ENCODE measurements at regions not wholly inside any gene's neighbourhood (a gene's known extent, or its start where the extent isn't known, plus 50 kb on each side); places are given as distances from the start of the nearest gene placed in this dataset.

- DNase-seq (ENCODE audit: low read depth): no peak
- in situ Hi-C loops (cut with HindIII; ENCODE audit: low pct_unique_long_range_greater_than_20kb, low sequenced_read_pairs): no loop called here
Measured at GRCh38 chr18:60543646-60544045, 171.1 kb upstream of the MC4R start.

- peak; percentile 14 for DNase-seq (ENCODE audit: low read depth)
- in situ Hi-C loops (cut with HindIII; ENCODE audit: low pct_unique_long_range_greater_than_20kb, low sequenced_read_pairs): no loop called here
Measured at GRCh38 chr18:60549338-60549960, 176.9 kb upstream of the MC4R start.

DNA sequence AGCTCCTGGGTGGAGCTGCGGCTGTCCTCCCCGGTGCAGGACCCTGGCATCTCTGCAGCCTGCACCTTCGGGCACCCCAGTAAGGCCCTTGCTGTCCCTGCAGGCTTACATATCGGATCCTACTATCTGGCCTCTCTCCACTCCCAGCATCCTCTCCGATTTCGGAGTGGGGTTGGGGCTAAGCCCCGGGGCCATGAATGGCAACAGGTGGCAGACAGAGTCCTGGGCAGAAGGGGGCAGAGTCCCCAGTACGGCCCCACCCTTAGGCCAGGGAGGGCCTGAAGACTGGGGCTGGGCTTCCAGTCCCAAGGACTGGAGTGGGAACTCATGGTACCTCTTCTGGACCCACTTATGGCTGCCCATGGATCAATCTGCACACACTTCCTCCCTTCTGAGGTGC, 180.4 kb upstream of the MC4R start:
- DNase-seq (ENCODE audit: low read depth): no peak
- in situ Hi-C loops (cut with HindIII; ENCODE audit: low pct_unique_long_range_greater_than_20kb, low sequenced_read_pairs): no loop called here

DNA sequence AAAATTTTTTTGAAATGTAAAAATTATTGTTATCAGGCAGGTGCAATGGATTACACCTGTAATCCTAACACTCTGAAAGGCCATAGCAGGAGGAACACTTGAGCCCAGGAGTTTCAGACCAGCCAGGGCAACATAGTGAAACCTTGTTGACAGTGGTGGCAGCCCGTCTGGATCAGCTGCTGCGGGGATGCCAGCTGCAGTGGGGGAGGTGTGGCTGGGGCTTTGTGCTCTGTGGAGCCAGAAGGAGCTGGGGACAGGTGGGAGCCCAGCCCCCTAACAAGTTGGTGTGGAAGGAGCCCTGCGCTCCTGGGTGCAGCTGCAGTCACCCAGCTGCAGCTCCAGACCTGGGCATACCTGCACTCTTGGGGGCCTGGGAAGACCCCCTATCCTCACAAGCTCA, 182.4 kb upstream of the MC4R start:
- in situ Hi-C loops (cut with HindIII; ENCODE audit: low pct_unique_long_range_greater_than_20kb, low sequenced_read_pairs): no loop called here
- no peak for DNase-seq (ENCODE audit: low read depth)

DNA sequence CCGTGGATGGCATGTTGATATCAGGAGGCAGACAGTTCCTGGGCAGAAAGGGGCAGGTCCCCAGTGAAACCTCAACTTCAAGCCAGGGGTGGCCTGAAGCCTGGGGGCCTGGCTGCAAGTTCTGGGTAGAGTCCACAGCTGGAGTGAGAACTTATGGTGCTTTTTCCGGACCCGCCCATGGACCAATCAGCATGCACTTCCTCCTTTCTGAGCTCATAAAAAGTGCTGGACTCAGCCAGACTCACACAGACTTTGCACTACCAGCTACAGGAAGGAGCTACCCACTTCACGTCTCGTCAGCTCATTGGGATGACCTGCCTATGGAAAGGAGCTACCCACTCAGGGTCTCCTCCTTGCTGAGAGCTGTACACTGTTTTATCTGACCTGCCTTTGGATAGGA, 183.1 kb upstream of the MC4R start:
- no peak for DNase-seq (ENCODE audit: low read depth)
- in situ Hi-C loops (cut with HindIII; ENCODE audit: low pct_unique_long_range_greater_than_20kb, low sequenced_read_pairs): no loop called here

DNA sequence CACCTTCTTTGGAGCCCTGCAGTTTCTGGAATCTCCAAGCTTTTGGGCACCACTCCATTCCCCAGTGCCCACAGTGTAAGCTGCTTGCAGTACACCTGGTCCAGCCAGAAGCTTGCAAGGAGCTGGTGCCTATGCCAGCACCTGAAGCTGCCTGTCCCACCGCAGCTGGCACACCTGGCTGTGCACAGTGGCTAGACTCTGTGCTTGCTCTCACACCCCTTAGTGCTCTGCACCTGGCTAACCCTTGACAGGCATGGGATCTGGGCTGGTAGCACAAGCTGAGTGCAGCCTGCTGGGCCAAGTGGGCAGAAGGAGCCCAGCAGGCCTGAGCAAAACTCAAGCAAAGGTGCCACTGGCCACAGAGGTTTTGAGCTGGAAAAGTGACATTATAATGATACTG, 183.8 kb upstream of the MC4R start:
- no peak for DNase-seq (ENCODE audit: low read depth)
- in situ Hi-C loops (cut with HindIII; ENCODE audit: low pct_unique_long_range_greater_than_20kb, low sequenced_read_pairs): no loop called here

GRCh38 chr18:60560071-60560470, 187.5 kb upstream of the MC4R start:
- no peak for DNase-seq (ENCODE audit: low read depth)
- in situ Hi-C loops (cut with HindIII; ENCODE audit: low pct_unique_long_range_greater_than_20kb, low sequenced_read_pairs): no loop called here

DNA sequence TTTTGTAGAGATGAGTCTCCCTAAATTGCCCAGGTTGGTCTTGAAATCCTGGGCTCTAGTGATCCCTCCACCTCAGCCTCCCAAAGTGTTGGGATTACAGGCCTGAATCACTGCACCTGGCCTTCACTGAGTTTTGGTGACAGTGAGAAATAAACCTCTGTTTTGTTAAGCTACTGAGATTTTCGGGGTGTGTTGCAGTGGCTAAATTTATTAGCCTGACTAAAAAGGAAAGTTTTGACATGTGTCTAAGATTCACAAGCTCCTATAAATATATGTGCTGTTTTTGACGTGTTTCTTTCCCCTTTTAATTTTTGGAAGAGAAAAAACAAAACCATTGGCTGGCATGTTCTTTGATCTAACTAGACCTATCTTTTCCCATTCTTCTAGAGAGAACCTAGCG, 190.5 kb upstream of the MC4R start:
- no peak for DNase-seq (ENCODE audit: low read depth)
- in situ Hi-C loops (cut with HindIII; ENCODE audit: low pct_unique_long_range_greater_than_20kb, low sequenced_read_pairs): no loop called here

GRCh38 chr18:60568220-60568619, 195.6 kb upstream of the MC4R start:
- in situ Hi-C loops (cut with HindIII; ENCODE audit: low pct_unique_long_range_greater_than_20kb, low sequenced_read_pairs): no loop called here
- no peak for DNase-seq (ENCODE audit: low read depth)

GRCh38 chr18:60570172-60570571, 197.6 kb upstream of the MC4R start:
- no peak for DNase-seq (ENCODE audit: low read depth)
- in situ Hi-C loops (cut with HindIII; ENCODE audit: low pct_unique_long_range_greater_than_20kb, low sequenced_read_pairs): no loop called here

DNA sequence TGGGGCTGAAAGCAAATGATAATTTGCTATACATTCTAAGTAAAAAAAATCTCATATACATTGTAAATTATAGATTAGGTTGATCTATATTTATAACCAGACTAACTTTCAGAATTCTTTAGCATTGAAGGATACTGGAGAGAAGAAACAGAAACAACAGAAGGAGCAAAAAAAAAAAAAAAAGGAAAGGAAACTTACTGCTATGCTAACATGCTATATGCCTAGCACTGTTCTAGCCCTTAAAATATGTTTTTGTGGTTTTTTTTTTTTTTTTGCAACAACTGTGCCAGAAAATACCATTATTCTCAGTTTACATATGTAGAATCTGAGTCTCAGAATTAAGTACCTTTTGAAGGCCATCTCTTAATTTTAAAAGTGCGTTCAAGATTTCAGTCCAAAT, 204.9 kb upstream of the MC4R start:
- in situ Hi-C loops (cut with HindIII; ENCODE audit: low pct_unique_long_range_greater_than_20kb, low sequenced_read_pairs): no loop called here
- no peak for DNase-seq (ENCODE audit: low read depth)

GRCh38 chr18:60585670-60586069, 213.1 kb upstream of the MC4R start:
- in situ Hi-C loops (cut with HindIII; ENCODE audit: low pct_unique_long_range_greater_than_20kb, low sequenced_read_pairs): no loop called here
- DNase-seq (ENCODE audit: low read depth): no peak

GRCh38 chr18:60593249-60593648, 220.7 kb upstream of the MC4R start:
- DNase-seq (ENCODE audit: low read depth): no peak

DNA sequence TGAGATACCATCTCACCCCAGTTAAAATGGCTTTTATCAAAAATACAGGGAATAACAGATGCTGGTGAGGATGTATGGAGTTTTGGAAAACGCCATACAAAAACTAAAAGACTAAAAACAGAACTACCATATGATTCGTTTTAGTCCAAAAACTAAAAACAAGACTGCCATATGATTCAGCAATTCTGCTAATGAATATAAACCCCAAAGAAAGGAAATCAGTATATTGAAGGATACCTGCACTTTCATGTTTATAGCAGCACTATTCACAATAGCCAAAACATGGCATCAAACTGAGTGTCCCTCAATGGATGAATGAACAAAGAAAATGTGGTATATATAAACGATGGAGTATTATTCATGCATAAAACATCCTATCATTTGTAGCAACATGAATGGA, 224.4 kb upstream of the MC4R start:
- DNase-seq (ENCODE audit: low read depth): no peak
- in situ Hi-C loops (cut with HindIII; ENCODE audit: low pct_unique_long_range_greater_than_20kb, low sequenced_read_pairs): no loop called here

More at GRCh38 chr18:60593249-60593648, 220.7 kb upstream of the MC4R start:
- in situ Hi-C loops (cut with HindIII; ENCODE audit: low pct_unique_long_range_greater_than_20kb, low sequenced_read_pairs): no loop called here

DNA sequence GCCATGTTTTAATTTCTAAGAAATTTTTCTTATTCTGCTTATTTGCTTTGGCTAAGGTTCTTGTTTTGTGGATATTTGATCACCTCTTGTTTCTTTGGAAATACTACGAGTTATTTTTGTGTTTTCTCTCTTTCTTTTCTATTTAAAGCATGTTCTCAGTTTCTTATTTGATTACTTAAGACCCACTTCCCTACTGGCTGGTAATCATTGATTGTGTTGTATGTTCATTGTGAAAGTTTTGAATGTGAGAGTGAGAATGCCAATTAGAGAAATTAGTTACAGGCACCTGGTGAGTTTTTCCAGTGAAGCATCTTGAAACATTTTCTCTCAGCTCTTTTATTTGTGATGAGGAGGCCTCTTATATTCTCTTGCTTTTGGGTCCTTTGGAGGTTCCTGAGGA, 226.7 kb upstream of the MC4R start:
- in situ Hi-C loops (cut with HindIII; ENCODE audit: low pct_unique_long_range_greater_than_20kb, low sequenced_read_pairs): no loop called here
- DNase-seq (ENCODE audit: low read depth): no peak

DNA sequence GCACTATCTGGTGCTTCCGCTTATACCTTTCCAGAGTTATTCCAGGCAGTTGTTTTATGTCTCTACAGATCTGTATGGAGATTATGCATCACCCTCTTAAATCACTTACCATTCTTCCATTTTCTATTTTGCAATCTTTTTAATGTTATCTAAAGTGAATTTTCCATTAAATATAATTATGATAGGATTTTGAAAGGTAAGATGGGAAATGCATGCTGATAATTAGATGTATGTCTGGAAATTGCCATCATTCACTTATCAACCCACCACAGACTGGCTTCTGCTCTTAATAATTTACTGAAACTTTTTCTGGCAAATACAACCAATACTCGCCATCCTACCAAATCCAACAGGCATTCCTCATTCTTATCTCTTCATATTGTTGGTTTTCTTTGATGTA, 227.4 kb upstream of the MC4R start:
- in situ Hi-C loops (cut with HindIII; ENCODE audit: low pct_unique_long_range_greater_than_20kb, low sequenced_read_pairs): no loop called here
- no peak for DNase-seq (ENCODE audit: low read depth)

DNA sequence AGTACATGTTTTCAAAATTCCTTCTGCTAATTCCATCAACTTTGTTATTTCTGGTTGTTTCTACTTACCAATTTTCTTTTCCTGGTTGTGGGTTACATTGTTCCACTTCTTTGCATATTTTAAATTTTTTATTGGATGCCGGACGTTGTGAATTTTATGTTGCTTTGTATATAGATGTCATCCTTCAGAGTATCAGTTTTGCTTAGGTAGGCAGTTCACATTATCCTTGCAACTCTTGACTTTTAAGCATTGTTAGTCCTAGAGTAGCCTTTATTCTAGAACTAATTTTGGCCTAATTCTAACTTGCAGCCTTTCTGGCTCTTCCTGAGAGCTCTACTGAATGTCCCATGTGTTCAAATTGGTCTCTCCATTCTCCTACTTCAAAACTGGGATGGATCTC, 228.7 kb upstream of the MC4R start:
- no peak for DNase-seq (ENCODE audit: low read depth)

GRCh38 chr18:60623331-60623730, 250.8 kb upstream of the MC4R start:
- in situ Hi-C loops (cut with HindIII; ENCODE audit: low pct_unique_long_range_greater_than_20kb, low sequenced_read_pairs): no loop called here
- DNase-seq (ENCODE audit: low read depth): no peak

More for the DNA sequence above, 228.7 kb upstream of the MC4R start:
- in situ Hi-C loops (cut with HindIII; ENCODE audit: low pct_unique_long_range_greater_than_20kb, low sequenced_read_pairs): no loop called here

DNA sequence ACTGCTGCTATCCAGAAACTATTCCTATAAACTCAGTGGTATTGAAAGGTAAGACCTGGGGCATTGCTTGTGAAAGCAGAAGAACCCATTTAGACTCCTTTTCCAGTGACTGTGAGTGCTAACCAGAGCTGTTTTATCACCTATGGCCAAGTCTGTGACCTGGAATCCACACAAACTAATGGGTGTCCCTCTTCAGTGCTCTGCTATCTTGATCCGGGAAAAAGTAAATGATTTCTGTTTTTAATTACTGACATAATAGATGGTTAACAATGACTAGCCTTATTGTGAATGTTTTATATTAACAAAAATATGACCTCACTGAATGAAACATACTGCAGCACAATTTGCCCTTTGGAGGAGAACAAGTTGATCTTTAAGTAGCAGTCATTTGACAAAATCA, 251.6 kb upstream of the MC4R start:
- DNase-seq (ENCODE audit: low read depth): no peak
- in situ Hi-C loops (cut with HindIII; ENCODE audit: low pct_unique_long_range_greater_than_20kb, low sequenced_read_pairs): no loop called here

DNA sequence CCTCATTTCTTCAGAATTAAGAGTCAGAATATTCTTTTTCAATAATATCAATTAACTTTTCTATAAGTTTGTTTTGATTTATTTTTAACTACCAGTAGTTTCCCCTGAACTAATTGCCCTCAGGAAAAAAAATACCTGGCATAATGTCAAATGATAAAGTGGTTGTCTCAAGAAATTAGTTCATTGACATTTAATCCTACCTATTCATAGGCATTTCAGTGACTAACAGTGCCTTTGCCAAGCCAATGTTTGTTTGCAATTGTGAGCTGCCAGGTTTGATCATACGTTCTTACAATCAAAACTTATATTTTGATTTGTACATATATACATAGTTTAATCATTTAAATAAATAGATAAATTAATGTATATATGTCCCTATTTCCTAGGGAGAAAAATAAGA, 267.3 kb upstream of the MC4R start:
- in situ Hi-C loops (cut with HindIII; ENCODE audit: low pct_unique_long_range_greater_than_20kb, low sequenced_read_pairs): no loop called here

GRCh38 chr18:60643009-60643408, 270.4 kb upstream of the MC4R start:
- in situ Hi-C loops (cut with HindIII; ENCODE audit: low pct_unique_long_range_greater_than_20kb, low sequenced_read_pairs): no loop called here
- no peak for DNase-seq (ENCODE audit: low read depth)

More for the DNA sequence above, 267.3 kb upstream of the MC4R start:
- DNase-seq (ENCODE audit: low read depth): no peak

All from Caki2 (cell line).